K562 (cell line): ENCODE measurements at regions not wholly inside any gene's neighbourhood (a gene's known extent, or its start where the extent isn't known, plus 50 kb on each side); places are given as distances from the start of the nearest gene placed in this dataset.

Experiments
- HDAC8 ChIP-seq: fragments of 450-650 bp; IDR thresholded peaks from 2 replicates; pipeline ENCODE4 v1.6.1; 2016; ENCODE audit warnings: mild to moderate bottlenecking, missing genetic modification characterization, moderate library complexity, missing compliant biosample characterization
- KAT8 ChIP-seq: fragments of 450-650 bp; IDR thresholded peaks from 2 replicates; pipeline ENCODE4 v1.6.1; 2016; ENCODE audit warnings: low read depth, mild to moderate bottlenecking
- PBX2 ChIP-seq, 2 experiments: IDR thresholded peaks in 1 of 2; conservative IDR thresholded peaks in 1 of 2; 2 replicates each; pipeline ENCODE4 v1.6.1; 2016; ENCODE audit warnings: low read depth in 2 of 2, mild to moderate bottlenecking in 1 of 2, missing compliant biosample characterization in 1 of 2, missing genetic modification characterization in 1 of 2, moderate library complexity in 1 of 2
- TF ChIP-seq, protein P1 (sequence below): fragments of 450-650 bp; IDR thresholded peaks from 2 replicates; pipeline ENCODE4 v1.6.1; 2017; ENCODE audit warnings: antibody characterized with exemption
- TF ChIP-seq, protein P2 (sequence below): sonication (generic); formaldehyde crosslinking; IDR thresholded peaks from 2 replicates; pipeline ENCODE4 v1.8.1; 2022; ENCODE audit warnings: missing genetic modification reagents

DNA sequence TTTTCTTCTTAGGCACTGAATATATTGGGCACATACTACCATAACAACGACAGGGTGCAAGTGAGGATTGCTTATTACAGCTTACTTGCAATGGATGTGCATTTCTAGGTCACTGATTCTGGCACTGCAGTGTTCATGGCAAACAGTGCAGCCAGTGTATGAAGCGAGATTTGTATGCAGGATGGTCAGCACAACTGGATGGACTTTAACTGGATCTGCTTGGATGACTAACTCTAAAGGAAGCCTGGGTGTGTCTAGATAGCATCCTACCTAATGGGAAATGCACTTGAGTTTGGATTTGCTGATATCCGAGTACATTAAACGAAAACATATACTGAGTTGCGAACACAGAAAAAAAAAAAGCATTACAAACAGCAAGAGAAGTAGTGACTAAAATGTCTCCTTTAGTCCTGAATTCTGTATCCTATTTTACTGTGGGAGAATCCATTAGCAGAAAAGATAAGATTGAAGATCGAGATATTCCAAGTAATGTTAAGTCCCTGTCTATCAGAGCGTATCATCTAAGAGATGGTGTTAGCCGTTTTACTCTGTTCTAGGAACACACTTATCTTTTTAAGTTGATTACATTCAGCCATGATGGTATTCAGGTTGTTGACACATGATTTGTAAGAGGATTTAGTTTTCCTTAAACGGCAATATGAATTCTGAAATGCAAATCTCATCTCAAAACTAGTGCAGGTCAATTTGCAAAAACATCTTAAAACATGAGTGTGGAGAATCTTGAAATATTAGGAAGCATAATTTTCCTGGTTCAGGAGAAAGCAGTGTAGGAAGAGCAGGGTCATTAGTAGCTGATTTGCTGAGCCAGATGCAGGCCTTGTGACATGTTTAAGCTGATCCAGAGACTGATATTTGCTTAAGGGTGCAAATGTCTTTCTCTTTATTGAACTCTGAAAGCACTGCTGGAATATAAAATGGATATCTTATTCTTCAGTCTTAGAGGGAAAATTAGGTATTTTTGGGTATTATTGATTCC lies 142.6 kb upstream of the CPHXL start (continued):
- TF ChIP-seq PBX2 (CRISPR knock-in tag; IDR thresholded peaks at IDR 0.05; ENCODE audit: low read depth) (no peak), PBX2 (tag; conservative IDR thresholded peaks at IDR 0.05; ENCODE audit: low read depth) (no peak), KAT8 (no peak), HDAC8 (tag) (no peak)
- TF ChIP-seq, protein P1, sequence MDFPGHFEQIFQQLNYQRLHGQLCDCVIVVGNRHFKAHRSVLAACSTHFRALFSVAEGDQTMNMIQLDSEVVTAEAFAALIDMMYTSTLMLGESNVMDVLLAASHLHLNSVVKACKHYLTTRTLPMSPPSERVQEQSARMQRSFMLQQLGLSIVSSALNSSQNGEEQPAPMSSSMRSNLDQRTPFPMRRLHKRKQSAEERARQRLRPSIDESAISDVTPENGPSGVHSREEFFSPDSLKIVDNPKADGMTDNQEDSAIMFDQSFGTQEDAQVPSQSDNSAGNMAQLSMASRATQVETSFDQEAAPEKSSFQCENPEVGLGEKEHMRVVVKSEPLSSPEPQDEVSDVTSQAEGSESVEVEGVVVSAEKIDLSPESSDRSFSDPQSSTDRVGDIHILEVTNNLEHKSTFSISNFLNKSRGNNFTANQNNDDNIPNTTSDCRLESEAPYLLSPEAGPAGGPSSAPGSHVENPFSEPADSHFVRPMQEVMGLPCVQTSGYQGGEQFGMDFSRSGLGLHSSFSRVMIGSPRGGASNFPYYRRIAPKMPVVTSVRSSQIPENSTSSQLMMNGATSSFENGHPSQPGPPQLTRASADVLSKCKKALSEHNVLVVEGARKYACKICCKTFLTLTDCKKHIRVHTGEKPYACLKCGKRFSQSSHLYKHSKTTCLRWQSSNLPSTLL = no peak
- TF ChIP-seq, protein P2, sequence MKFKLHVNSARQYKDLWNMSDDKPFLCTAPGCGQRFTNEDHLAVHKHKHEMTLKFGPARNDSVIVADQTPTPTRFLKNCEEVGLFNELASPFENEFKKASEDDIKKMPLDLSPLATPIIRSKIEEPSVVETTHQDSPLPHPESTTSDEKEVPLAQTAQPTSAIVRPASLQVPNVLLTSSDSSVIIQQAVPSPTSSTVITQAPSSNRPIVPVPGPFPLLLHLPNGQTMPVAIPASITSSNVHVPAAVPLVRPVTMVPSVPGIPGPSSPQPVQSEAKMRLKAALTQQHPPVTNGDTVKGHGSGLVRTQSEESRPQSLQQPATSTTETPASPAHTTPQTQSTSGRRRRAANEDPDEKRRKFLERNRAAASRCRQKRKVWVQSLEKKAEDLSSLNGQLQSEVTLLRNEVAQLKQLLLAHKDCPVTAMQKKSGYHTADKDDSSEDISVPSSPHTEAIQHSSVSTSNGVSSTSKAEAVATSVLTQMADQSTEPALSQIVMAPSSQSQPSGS (CRISPR knock-in tag) = no peak
